Body of pancreas (tissue), 4 donors: ENCODE measurements at regions not wholly inside any gene's neighbourhood (a gene's known extent, or its start where the extent isn't known, plus 50 kb on each side); places are given as distances from the start of the nearest gene placed in this dataset.
"Not testable (repeated sequence)": the region's sequence is repeated elsewhere in the genome, so short reads cannot be mapped to it uniquely, and the experiment has no call there.

Source experiments
- ATAC-seq: fragments of 150-250 bp; one replicate; pipeline ENCODE4 v1.9.1; 2016
- DNase-seq, 4 donors: peaks; one replicate each; pipeline ENCODE4 v3.0.0-alpha.2; 2019
- H3K27ac ChIP-seq, 4 donors: fragments of 200-600 bp; sonication (generic); 1 replicate in 3 of 4; 2 replicates in 1 of 4; pipeline versions ENCODE4 v1.5.1 to v1.6.1; 2016 to 2019; ENCODE audit warnings: mild to moderate bottlenecking in 1 of 4, mixed read lengths in 1 of 4, moderate library complexity in 1 of 4
- H3K27me3 ChIP-seq, 2 donors: fragments of 200-600 bp; sonication (generic); one replicate each; pipeline ENCODE4 v1.6.0; 2016; ENCODE audit warnings: mild to moderate bottlenecking in 1 of 2
- H3K36me3 ChIP-seq, 2 donors: fragments of 200-600 bp; sonication (generic); replicated peaks in 1 of 2; 2 replicates each; pipeline ENCODE4 v1.5.1; 2016; ENCODE audit warnings: low read depth in 2 of 2; ENCODE audit not compliant: insufficient read depth in 1 of 2
- H3K4me1 ChIP-seq: fragments of 200-600 bp; sonication (generic); one replicate; pipeline ENCODE4 v1.6.0; 2016
- H3K4me3 ChIP-seq, 2 donors: fragments of 200-600 bp; sonication (generic); 1 replicate in 1 of 2; 2 replicates in 1 of 2; pipeline ENCODE4 v1.5.1; 2016 to 2019
- H3K9me3 ChIP-seq, 3 donors: fragments of 200-600 bp; sonication (generic); 1 replicate in 2 of 3; 2 replicates in 1 of 3; pipeline ENCODE4 v1.5.1; 2016
- CTCF ChIP-seq, 7 experiments: fragments of 450-650 bp in 4 of 7; fragments of 200-600 bp in 3 of 7; sonication (generic) in 3 of 7; IDR thresholded peaks; one replicate each; pipeline ENCODE4 v1.5.1; 2016 to 2019; ENCODE audit warnings: antibody characterized with exemption in 7 of 7
- POLR2A ChIP-seq, 3 donors: fragments of 450-650 bp; IDR thresholded peaks; one replicate each; pipeline ENCODE4 v1.6.1; 2016; ENCODE audit warnings: antibody characterized with exemption in 3 of 3, mild to moderate bottlenecking in 2 of 3
- WGBS, 2 donors: methylation state at CpG; one replicate each; pipeline ENCODE4 v1.1.5; 2017; 5-methylcytosine and 5-hydroxymethylcytosine counted together
- intact Hi-C: fragments of 100-400 bp; cut with DNase I; formaldehyde crosslinking; loops from one replicate; pipeline ENCODE4 v1.15.1; 2023

- Histone ChIP-seq H3K27me3 (no peaks in the 10 kb centered on the region), H3K36me3 (no peaks in the 10 kb centered on the region)
- DNase-seq: no peak
Observed at GRCh38 chr4:62510228-62510627, 1310.1 kb downstream of the ADGRL3 start.

GRCh38 chr4:62500296-62500695, 1300.2 kb downstream of the ADGRL3 start:
- Histone ChIP-seq H3K27me3 (no peaks in the 10 kb centered on the region), H3K36me3 (no peaks in the 10 kb centered on the region), H3K27ac (no peak overlapping the region), H3K9me3 (no peaks in the 10 kb centered on the region), H3K4me1 (no peaks in the 10 kb centered on the region), H3K4me3 (no peak overlapping the region)
- WGBS, 2 donors: 58 to 64% methylated on average over 2 of the region's 2 CpGs
- intact Hi-C loops: no loop called here
- DNase-seq: no peak
- no peak for TF ChIP-seq CTCF (IDR thresholded peaks at IDR 0.05)
- TF ChIP-seq POLR2A (IDR thresholded peaks at IDR 0.05): no peak
- no peak for ATAC-seq

More at GRCh38 chr4:62510228-62510627, 1310.1 kb downstream of the ADGRL3 start:
- WGBS, 2 donors: 65 to 68% methylated on average over 13 of the region's 13 CpGs
- ATAC-seq: no peak
- no peak overlapping the region for H3K4me3 ChIP-seq
- no peak overlapping the region for H3K27ac ChIP-seq
- H3K9me3 ChIP-seq: no peaks in the 10 kb centered on the region
- TF ChIP-seq POLR2A (IDR thresholded peaks at IDR 0.05) (no peak), CTCF (IDR thresholded peaks at IDR 0.05) (no peak)
- intact Hi-C loops: no loop called here
- no peaks in the 10 kb centered on the region for H3K4me1 ChIP-seq

- DNase-seq: no peak
- no peaks in the 10 kb centered on the region for H3K27me3 ChIP-seq
- H3K4me3 ChIP-seq: no peak overlapping the region
- intact Hi-C loops: no loop called here
- H3K9me3 ChIP-seq: no peaks in the 10 kb centered on the region
- ATAC-seq: no peak
- no peaks in the 10 kb centered on the region for H3K36me3 ChIP-seq
- TF ChIP-seq CTCF (IDR thresholded peaks at IDR 0.05) (no peak), POLR2A (IDR thresholded peaks at IDR 0.05) (no peak)
- H3K27ac ChIP-seq: no peak overlapping the region
- H3K4me1 ChIP-seq: no peaks in the 10 kb centered on the region
Observed at GRCh38 chr4:62495032-62495431, 1294.9 kb downstream of the ADGRL3 start.

- H3K27ac ChIP-seq, H3K9me3 ChIP-seq, intact Hi-C loops, H3K36me3 ChIP-seq, ATAC-seq, H3K4me1 ChIP-seq, DNase-seq, H3K27me3 ChIP-seq, H3K4me3 ChIP-seq: not testable (repeated sequence)
- WGBS, 2 donors: 92 to 93% methylated on average over 3 to 15 of the region's 24 CpGs
Observed at GRCh38 chr4:62491756-62492155, 1291.6 kb downstream of the ADGRL3 start.

GRCh38 chr4:62490635-62491034, 1290.5 kb downstream of the ADGRL3 start:
- Histone ChIP-seq H3K27me3 (no peaks in the 10 kb centered on the region), H3K4me1 (no peaks in the 10 kb centered on the region), H3K27ac (no peak overlapping the region), H3K36me3 (no peaks in the 10 kb centered on the region), H3K9me3 (no peaks in the 10 kb centered on the region), H3K4me3 (no peak overlapping the region)
- WGBS, 2 donors: 50 to 65% methylated on average over 1 of the region's 1 CpG
- TF ChIP-seq POLR2A (IDR thresholded peaks at IDR 0.05) (no peak), CTCF (IDR thresholded peaks at IDR 0.05) (no peak)
- intact Hi-C loops: no loop called here
- DNase-seq (no peak), ATAC-seq (no peak)
